ENCODE measurements at regions not wholly inside any gene's neighbourhood (a gene's known extent, or its start where the extent isn't known, plus 50 kb on each side); places are given as distances from the start of the nearest gene placed in this dataset.

DNA sequence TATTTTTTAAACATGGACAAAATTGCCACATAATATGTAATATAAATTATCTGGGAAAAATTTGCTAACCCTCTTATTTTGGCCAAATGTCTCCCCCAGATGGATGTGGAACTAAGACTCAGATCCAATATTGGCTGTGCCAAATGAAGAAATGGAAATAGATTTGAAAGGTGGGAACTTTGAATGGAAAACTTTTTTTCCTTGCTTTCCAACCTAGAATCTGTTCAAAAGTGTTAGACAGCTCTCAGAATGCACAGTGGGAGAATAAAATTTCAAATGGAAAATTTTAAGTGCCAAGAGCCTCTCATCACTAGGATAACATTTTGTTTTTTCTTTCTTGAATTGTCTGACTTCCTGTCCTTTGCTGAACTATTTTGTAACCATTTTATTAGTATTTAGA lies 142.6 kb upstream of the GAS1 start:
- TF ChIP-seq, protein P1, sequence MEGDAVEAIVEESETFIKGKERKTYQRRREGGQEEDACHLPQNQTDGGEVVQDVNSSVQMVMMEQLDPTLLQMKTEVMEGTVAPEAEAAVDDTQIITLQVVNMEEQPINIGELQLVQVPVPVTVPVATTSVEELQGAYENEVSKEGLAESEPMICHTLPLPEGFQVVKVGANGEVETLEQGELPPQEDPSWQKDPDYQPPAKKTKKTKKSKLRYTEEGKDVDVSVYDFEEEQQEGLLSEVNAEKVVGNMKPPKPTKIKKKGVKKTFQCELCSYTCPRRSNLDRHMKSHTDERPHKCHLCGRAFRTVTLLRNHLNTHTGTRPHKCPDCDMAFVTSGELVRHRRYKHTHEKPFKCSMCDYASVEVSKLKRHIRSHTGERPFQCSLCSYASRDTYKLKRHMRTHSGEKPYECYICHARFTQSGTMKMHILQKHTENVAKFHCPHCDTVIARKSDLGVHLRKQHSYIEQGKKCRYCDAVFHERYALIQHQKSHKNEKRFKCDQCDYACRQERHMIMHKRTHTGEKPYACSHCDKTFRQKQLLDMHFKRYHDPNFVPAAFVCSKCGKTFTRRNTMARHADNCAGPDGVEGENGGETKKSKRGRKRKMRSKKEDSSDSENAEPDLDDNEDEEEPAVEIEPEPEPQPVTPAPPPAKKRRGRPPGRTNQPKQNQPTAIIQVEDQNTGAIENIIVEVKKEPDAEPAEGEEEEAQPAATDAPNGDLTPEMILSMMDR (IDR thresholded peaks at IDR 0.05): no peak
- TF ChIP-seq POLR2A (IDR thresholded peaks at IDR 0.05): no peak

Data from testis (tissue), 2 donors.